ENCODE measurements at regions not wholly inside any gene's neighbourhood (a gene's known extent, or its start where the extent isn't known, plus 50 kb on each side); places are given as distances from the start of the nearest gene placed in this dataset.

- Histone ChIP-seq H2BK15ac (replicated peaks; ENCODE audit: low read depth) (no peak overlapping the region), H3K18ac (ENCODE audit: low read length) (no peak overlapping the region), H3K9ac (ENCODE audit: low read length) (no peak overlapping the region), H2AK5ac (ENCODE audit: low read length) (no peak overlapping the region), H3K4ac (ENCODE audit: low read depth, low read length) (no peak overlapping the region), H2BK5ac (ENCODE audit: low read length) (no peak overlapping the region), H2BK120ac (ENCODE audit: low read depth, low read length) (no peak overlapping the region), H3K27ac (ENCODE audit: low read depth, low read length) (no peak overlapping the region), H3K27me3 (ENCODE audit: insufficient read depth, low read length, poor library complexity) (no peaks in the 10 kb centered on the region), H3K4me2 (ENCODE audit: low read length) (no peak overlapping the region), H3K79me1 (ENCODE audit: low read length) (no peaks in the 10 kb centered on the region), H4K8ac (ENCODE audit: low read depth, low read length) (no peak overlapping the region), H3K56ac (ENCODE audit: low read length) (no peak overlapping the region), H4K5ac (ENCODE audit: low read length) (no peak overlapping the region), H3K4me3 (ENCODE audit: low read length) (no peak overlapping the region), H3K4me1 (ENCODE audit: control insufficient read depth, low read depth, low read length) (peaks cover 2% of the 10 kb centered on the region), H3K36me3 (ENCODE audit: control insufficient read depth, insufficient read depth, low read length) (no peaks in the 10 kb centered on the region), H3K79me2 (ENCODE audit: control insufficient read depth, insufficient read depth, low read length) (no peaks in the 10 kb centered on the region), H3K23ac (ENCODE audit: low read length) (no peak overlapping the region)
- no CpG with 5 or more reads among the region's 3 CpGs for WGBS (ENCODE audit: extremely low coverage, insufficient coverage, low lambda C conversion rate)
- no peak for DNase-seq
Measured at GRCh38 chr6:145044641-145045246, 690.6 kb downstream of the EPM2A start.

- DNase-seq = no peak
- Histone ChIP-seq H4K5ac (ENCODE audit: low read length) (no peak overlapping the region), H3K18ac (ENCODE audit: low read length) (no peak overlapping the region), H2BK5ac (ENCODE audit: low read length) (no peak overlapping the region), H3K79me2 (ENCODE audit: control insufficient read depth, insufficient read depth, low read length) (no peaks in the 10 kb centered on the region), H3K4me1 (ENCODE audit: control insufficient read depth, low read depth, low read length) (peaks cover 2% of the 10 kb centered on the region), H3K4me2 (ENCODE audit: low read length) (no peak overlapping the region), H3K56ac (ENCODE audit: low read length) (no peak overlapping the region), H3K36me3 (ENCODE audit: control insufficient read depth, insufficient read depth, low read length) (no peaks in the 10 kb centered on the region), H2AK5ac (ENCODE audit: low read length) (no peak overlapping the region), H3K23ac (ENCODE audit: low read length) (no peak overlapping the region), H3K27ac (ENCODE audit: low read depth, low read length) (no peak overlapping the region), H3K9ac (ENCODE audit: low read length) (no peak overlapping the region), H3K4me3 (ENCODE audit: low read length) (no peak overlapping the region), H4K8ac (ENCODE audit: low read depth, low read length) (no peak overlapping the region), H2BK120ac (ENCODE audit: low read depth, low read length) (no peak overlapping the region), H3K79me1 (ENCODE audit: low read length) (no peaks in the 10 kb centered on the region), H3K27me3 (ENCODE audit: insufficient read depth, low read length, poor library complexity) (no peaks in the 10 kb centered on the region), H2BK15ac (replicated peaks; ENCODE audit: low read depth) (no peak overlapping the region), H3K4ac (ENCODE audit: low read depth, low read length) (no peak overlapping the region)
Measured at GRCh38 chr6:145045582-145045981, 689.7 kb downstream of the EPM2A start.

DNA sequence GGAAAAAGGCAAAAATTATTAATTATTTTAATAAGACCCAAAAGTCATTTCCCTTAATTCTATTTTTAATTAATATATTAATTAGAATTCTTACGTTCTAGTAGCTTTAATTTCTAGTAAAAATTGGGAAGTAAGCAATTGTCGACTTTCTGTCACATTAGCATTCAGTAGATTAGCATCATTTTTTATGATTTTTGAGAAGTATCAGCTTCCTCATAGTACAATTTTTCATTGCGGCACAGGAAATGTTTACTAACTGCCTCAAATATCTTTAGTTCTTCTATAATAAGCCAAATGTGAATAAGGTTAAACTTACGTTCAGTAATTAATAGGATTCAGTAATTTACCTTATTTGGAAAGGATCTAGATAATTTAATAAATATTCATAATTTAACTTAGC is 687.4 kb downstream of the EPM2A start:
- H3K4me3 ChIP-seq (ENCODE audit: low read length) = no peak overlapping the region
- H3K79me2 ChIP-seq (ENCODE audit: control insufficient read depth, insufficient read depth, low read length) = no peaks in the 10 kb centered on the region
- H4K8ac ChIP-seq (ENCODE audit: low read depth, low read length) = no peak overlapping the region
- no peak overlapping the region for H4K5ac ChIP-seq (ENCODE audit: low read length)
- no peaks in the 10 kb centered on the region for H3K36me3 ChIP-seq (ENCODE audit: control insufficient read depth, insufficient read depth, low read length)
- no peak overlapping the region for H3K4ac ChIP-seq (ENCODE audit: low read depth, low read length)
- H2BK5ac ChIP-seq (ENCODE audit: low read length) = no peak overlapping the region
- no peaks in the 10 kb centered on the region for H3K27me3 ChIP-seq (ENCODE audit: insufficient read depth, low read length, poor library complexity)
- no peak overlapping the region for H3K56ac ChIP-seq (ENCODE audit: low read length)
- H3K4me2 ChIP-seq (ENCODE audit: low read length) = no peak overlapping the region
- no peak overlapping the region for H2BK15ac ChIP-seq (replicated peaks; ENCODE audit: low read depth)
- H3K9ac ChIP-seq (ENCODE audit: low read length) = no peak overlapping the region
- H3K23ac ChIP-seq (ENCODE audit: low read length) = no peak overlapping the region
- no peak for DNase-seq
- H2BK120ac ChIP-seq (ENCODE audit: low read depth, low read length) = no peak overlapping the region
- H3K18ac ChIP-seq (ENCODE audit: low read length) = no peak overlapping the region
- H3K4me1 ChIP-seq (ENCODE audit: control insufficient read depth, low read depth, low read length) = peaks cover 2% of the 10 kb centered on the region
- WGBS (ENCODE audit: extremely low coverage, insufficient coverage, low lambda C conversion rate) = no CpG with 5 or more reads among the region's 4 CpGs
- H3K27ac ChIP-seq (ENCODE audit: low read depth, low read length) = no peak overlapping the region
- no peaks in the 10 kb centered on the region for H3K79me1 ChIP-seq (ENCODE audit: low read length)
- no peak overlapping the region for H2AK5ac ChIP-seq (ENCODE audit: low read length)

- H4K8ac ChIP-seq (ENCODE audit: low read depth, low read length) = no peak overlapping the region
- H3K4me1 ChIP-seq (ENCODE audit: control insufficient read depth, low read depth, low read length) = no peaks in the 10 kb centered on the region
- H3K18ac ChIP-seq (ENCODE audit: low read length) = no peak overlapping the region
- no CpG with 5 or more reads among the region's 2 CpGs for WGBS (ENCODE audit: extremely low coverage, insufficient coverage, low lambda C conversion rate)
- H3K27me3 ChIP-seq (ENCODE audit: insufficient read depth, low read length, poor library complexity) = no peaks in the 10 kb centered on the region
- H3K79me1 ChIP-seq (ENCODE audit: low read length) = no peaks in the 10 kb centered on the region
- H2BK120ac ChIP-seq (ENCODE audit: low read depth, low read length) = no peak overlapping the region
- H2BK15ac ChIP-seq (replicated peaks; ENCODE audit: low read depth) = no peak overlapping the region
- no peak overlapping the region for H3K4me3 ChIP-seq (ENCODE audit: low read length)
- no peaks in the 10 kb centered on the region for H3K79me2 ChIP-seq (ENCODE audit: control insufficient read depth, insufficient read depth, low read length)
- no peak overlapping the region for H3K56ac ChIP-seq (ENCODE audit: low read length)
- no peak overlapping the region for H3K4ac ChIP-seq (ENCODE audit: low read depth, low read length)
- no peak overlapping the region for H3K9ac ChIP-seq (ENCODE audit: low read length)
- H2BK5ac ChIP-seq (ENCODE audit: low read length) = no peak overlapping the region
- H3K4me2 ChIP-seq (ENCODE audit: low read length) = no peak overlapping the region
- no peak overlapping the region for H3K27ac ChIP-seq (ENCODE audit: low read depth, low read length)
- H2AK5ac ChIP-seq (ENCODE audit: low read length) = no peak overlapping the region
- DNase-seq = no peak
- no peaks in the 10 kb centered on the region for H3K36me3 ChIP-seq (ENCODE audit: control insufficient read depth, insufficient read depth, low read length)
- H3K23ac ChIP-seq (ENCODE audit: low read length) = no peak overlapping the region
- no peak overlapping the region for H4K5ac ChIP-seq (ENCODE audit: low read length)
Measured at GRCh38 chr6:145051661-145052060, 683.7 kb downstream of the EPM2A start.

- no CpG with 5 or more reads among the region's 1 CpG for WGBS (ENCODE audit: extremely low coverage, insufficient coverage, low lambda C conversion rate)
Measured at GRCh38 chr6:145055567-145055966, 679.8 kb downstream of the EPM2A start.

GRCh38 chr6:145060714-145061113 is 674.6 kb downstream of the EPM2A start:
- no peak overlapping the region for H3K9ac ChIP-seq (ENCODE audit: low read length)
- H3K4me3 ChIP-seq (ENCODE audit: low read length) = no peak overlapping the region
- DNase-seq = no peak
- no peak overlapping the region for H3K56ac ChIP-seq (ENCODE audit: low read length)
- no peak overlapping the region for H3K23ac ChIP-seq (ENCODE audit: low read length)
- H2BK5ac ChIP-seq (ENCODE audit: low read length) = no peak overlapping the region
- H3K4ac ChIP-seq (ENCODE audit: low read depth, low read length) = no peak overlapping the region
- no CpG with 5 or more reads among the region's 1 CpG for WGBS (ENCODE audit: extremely low coverage, insufficient coverage, low lambda C conversion rate)
- H3K79me1 ChIP-seq (ENCODE audit: low read length) = no peaks in the 10 kb centered on the region
- H2AK5ac ChIP-seq (ENCODE audit: low read length) = no peak overlapping the region
- no peaks in the 10 kb centered on the region for H3K36me3 ChIP-seq (ENCODE audit: control insufficient read depth, insufficient read depth, low read length)
- no peaks in the 10 kb centered on the region for H3K79me2 ChIP-seq (ENCODE audit: control insufficient read depth, insufficient read depth, low read length)
- H3K27ac ChIP-seq (ENCODE audit: low read depth, low read length) = no peak overlapping the region
- no peak overlapping the region for H4K8ac ChIP-seq (ENCODE audit: low read depth, low read length)
- no peak overlapping the region for H3K4me2 ChIP-seq (ENCODE audit: low read length)
- no peak overlapping the region for H2BK15ac ChIP-seq (replicated peaks; ENCODE audit: low read depth)
- H3K27me3 ChIP-seq (ENCODE audit: insufficient read depth, low read length, poor library complexity) = no peaks in the 10 kb centered on the region
- H3K4me1 ChIP-seq (ENCODE audit: control insufficient read depth, low read depth, low read length) = no peaks in the 10 kb centered on the region
- no peak overlapping the region for H4K5ac ChIP-seq (ENCODE audit: low read length)
- no peak overlapping the region for H3K18ac ChIP-seq (ENCODE audit: low read length)
- H2BK120ac ChIP-seq (ENCODE audit: low read depth, low read length) = no peak overlapping the region

More at GRCh38 chr6:145055567-145055966, 679.8 kb downstream of the EPM2A start:
- H3K27ac ChIP-seq (ENCODE audit: low read depth, low read length) = no peak overlapping the region
- no peak overlapping the region for H3K4ac ChIP-seq (ENCODE audit: low read depth, low read length)
- DNase-seq = no peak
- no peak overlapping the region for H3K9ac ChIP-seq (ENCODE audit: low read length)
- H3K27me3 ChIP-seq (ENCODE audit: insufficient read depth, low read length, poor library complexity) = no peaks in the 10 kb centered on the region
- no peak overlapping the region for H3K56ac ChIP-seq (ENCODE audit: low read length)
- no peak overlapping the region for H2AK5ac ChIP-seq (ENCODE audit: low read length)
- H3K79me1 ChIP-seq (ENCODE audit: low read length) = no peaks in the 10 kb centered on the region
- no peak overlapping the region for H3K4me3 ChIP-seq (ENCODE audit: low read length)
- no peak overlapping the region for H2BK15ac ChIP-seq (replicated peaks; ENCODE audit: low read depth)
- no peak overlapping the region for H3K23ac ChIP-seq (ENCODE audit: low read length)
- no peak overlapping the region for H2BK5ac ChIP-seq (ENCODE audit: low read length)
- H2BK120ac ChIP-seq (ENCODE audit: low read depth, low read length) = no peak overlapping the region
- no peak overlapping the region for H3K4me2 ChIP-seq (ENCODE audit: low read length)
- no peaks in the 10 kb centered on the region for H3K79me2 ChIP-seq (ENCODE audit: control insufficient read depth, insufficient read depth, low read length)
- no peaks in the 10 kb centered on the region for H3K4me1 ChIP-seq (ENCODE audit: control insufficient read depth, low read depth, low read length)
- no peak overlapping the region for H4K5ac ChIP-seq (ENCODE audit: low read length)
- no peak overlapping the region for H3K18ac ChIP-seq (ENCODE audit: low read length)
- H3K36me3 ChIP-seq (ENCODE audit: control insufficient read depth, insufficient read depth, low read length) = no peaks in the 10 kb centered on the region
- no peak overlapping the region for H4K8ac ChIP-seq (ENCODE audit: low read depth, low read length)
